ENCODE measurements at regions not wholly inside any gene's neighbourhood (a gene's known extent, or its start where the extent isn't known, plus 50 kb on each side); places are given as distances from the start of the nearest gene placed in this dataset.

DNA sequence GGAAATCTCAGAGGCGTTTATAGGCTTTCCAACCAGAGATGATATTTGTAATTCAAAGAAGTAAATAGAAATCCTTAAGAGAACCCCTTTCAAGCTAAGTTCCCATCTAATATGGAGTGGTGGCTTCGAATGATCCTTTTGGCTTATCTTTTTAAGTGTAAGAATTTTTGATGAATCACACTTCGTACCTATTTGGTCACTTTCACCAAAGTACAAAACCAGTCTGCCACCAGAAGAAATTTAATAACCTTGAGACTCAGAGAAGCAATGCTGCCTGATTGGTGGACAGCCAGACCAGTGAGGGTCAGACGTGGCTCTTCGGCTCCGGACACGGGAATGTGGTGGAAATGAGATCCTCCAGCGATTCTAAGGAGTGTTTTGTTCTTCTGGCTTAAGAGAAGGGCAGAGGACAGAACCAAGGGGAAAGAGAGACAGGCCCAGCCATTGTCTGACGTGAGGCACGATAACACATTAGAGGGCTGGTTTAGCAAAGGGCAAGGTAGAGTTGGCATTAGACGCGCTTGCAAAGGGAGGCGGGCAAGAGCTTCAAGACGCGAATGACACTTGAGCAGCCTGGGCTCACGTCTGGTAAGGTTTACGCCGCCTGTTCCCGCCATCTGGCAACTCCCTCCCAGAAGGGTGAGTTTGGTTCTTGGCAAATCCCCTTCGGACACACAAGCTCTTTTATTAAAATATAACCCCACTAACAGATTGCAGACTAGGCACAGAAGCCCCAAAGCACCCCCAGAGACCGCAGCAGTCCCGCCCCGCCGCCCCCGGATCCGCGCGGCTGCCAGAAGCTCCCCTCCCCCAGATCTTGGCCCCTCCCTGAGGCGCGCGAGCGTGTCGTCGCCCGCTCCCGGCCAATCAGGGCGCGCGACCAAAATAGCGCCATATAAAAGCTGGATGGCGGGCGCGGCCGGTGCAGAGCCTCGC lies 50.0 kb upstream of the EZR start:
- DNase-seq (ENCODE audit: insufficient read length, low spot score): no peak
- TF ChIP-seq POLR2A (IDR thresholded peaks at IDR 0.05; ENCODE audit: low read depth, low read length): no peak
- no peak for FAIRE-seq

Measured in H54 (cell line).